ENCODE measurements at regions not wholly inside any gene's neighbourhood (a gene's known extent, or its start where the extent isn't known, plus 50 kb on each side); places are given as distances from the start of the nearest gene placed in this dataset.

GRCh38 chr15:98288091-98288590 lies 327.6 kb downstream of the ARRDC4 start (continued):
- TF ChIP-seq CHD7 (IDR thresholded peaks at IDR 0.05; ENCODE audit: low read depth, low read length) (no peak), MYNN (IDR thresholded peaks at IDR 0.05) (no peak), MYNN (CRISPR knock-in tag; IDR thresholded peaks at IDR 0.05) (no peak), ELF4 (CRISPR knock-in tag; IDR thresholded peaks at IDR 0.05) (no peak), CTBP1 (IDR thresholded peaks at IDR 0.05; ENCODE audit: borderline replicate concordance) (no peak), BRF2 (IDR thresholded peaks at IDR 0.05; ENCODE audit: borderline replicate concordance, insufficient read depth, insufficient read length) (no peak), ZNF668 (CRISPR knock-in tag; IDR thresholded peaks at IDR 0.05) (no peak)
